ENCODE measurements at regions not wholly inside any gene's neighbourhood (a gene's known extent, or its start where the extent isn't known, plus 50 kb on each side); places are given as distances from the start of the nearest gene placed in this dataset.

DNA sequence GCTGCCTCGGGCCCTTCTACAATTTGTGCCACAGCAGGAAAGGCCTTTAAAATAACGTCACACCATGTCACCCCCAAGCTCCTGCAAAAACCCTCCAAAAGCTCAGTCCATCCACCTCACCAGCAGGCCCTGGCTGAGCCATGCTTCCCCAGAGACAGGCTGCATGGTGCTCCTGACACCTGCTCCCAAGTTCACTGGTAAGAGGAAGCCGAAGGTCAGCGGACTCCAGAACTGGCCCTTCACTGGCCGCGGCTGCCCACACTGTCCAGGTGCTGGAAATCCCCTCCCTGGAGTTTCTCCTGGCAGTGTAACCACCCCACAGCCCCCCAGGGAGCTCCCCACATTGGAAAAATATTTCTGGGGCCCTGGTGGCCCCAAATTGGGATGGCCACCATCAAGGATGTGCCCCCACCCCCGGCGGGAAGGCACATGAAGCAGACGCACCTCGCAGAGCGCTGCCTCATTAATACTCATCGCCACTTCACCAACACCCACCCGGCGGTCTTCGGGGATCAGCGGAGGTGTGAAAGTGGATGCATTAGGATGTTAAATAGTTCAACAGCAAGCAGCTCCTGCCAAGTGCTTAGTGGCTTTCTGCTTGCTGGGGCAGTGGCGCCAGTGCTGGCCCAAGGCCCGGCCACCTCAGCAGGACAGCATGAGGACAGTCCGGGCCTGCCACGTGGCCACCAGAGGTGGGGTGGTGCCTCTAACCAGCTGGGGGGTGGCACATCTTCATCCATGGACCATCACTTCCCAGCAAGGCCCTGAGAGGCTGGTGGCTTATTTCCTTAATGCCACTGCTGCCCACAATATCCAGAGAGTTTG is 146.1 kb upstream of the IQSEC1 start:
- Histone ChIP-seq H3K9me3 (no peaks in the 10 kb centered on the region), H3K27me3 (no peaks in the 10 kb centered on the region), H3K4me3 (no peak overlapping the region), H3K36me3 (no peaks in the 10 kb centered on the region)
- no peak for DNase-seq

DNA sequence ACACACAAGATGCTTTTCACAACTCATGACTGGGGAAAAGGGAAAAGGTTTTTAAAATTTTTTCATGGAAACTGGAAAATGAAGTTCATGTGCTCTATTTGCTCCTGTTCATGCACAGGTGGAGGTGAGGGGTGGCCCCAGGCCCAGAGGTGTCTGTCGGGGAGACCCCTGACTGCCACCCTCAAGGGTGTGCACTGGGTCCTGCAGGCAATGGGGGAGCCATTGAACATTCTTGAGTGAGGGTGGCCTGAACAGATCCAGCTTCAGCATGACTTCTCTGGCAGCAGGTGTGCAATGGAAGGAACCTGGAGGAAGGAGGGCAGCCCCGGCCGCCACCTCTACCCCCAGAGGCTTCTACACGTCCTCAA is 145.3 kb upstream of the IQSEC1 start:
- Histone ChIP-seq H3K9me3 (no peaks in the 10 kb centered on the region), H3K36me3 (no peaks in the 10 kb centered on the region), H3K4me3 (no peak overlapping the region), H3K27me3 (no peaks in the 10 kb centered on the region)
- no peak for DNase-seq

DNA sequence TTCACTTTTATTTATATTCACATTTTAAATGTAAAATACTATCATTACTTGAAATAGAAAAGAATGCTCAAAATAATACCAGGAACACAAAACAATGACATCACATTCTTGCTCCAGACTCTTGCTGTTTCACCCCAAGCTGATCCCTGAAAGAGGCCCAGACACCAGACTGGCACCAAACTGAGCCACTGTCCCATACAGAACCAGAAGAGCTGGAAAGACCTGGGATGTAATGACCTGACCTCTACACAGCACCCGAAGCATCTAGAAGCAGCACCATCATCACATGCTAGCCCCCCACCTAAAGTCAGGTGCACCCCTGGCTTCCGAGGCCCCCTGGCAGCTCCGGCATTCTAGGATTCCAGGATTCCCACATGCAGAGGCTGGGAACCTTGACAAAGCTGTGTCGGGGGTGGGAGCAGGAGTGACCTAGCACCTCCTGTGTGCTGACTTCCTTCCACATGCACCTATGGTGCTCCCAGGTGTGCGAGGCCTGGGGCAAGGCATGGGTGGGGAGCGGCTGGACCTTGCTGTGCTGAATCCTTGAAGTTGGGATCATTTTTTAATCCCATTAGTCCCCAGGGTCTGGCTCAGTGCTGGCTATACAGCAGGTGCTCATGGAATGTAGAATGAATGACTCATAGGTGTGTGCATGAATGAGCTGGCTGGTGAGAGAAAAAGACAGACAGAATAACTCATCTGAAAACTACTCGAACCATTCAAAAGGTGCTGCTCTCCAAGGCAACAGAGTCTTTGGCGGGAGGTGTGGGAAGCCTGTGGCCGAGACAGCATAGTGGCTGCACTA is 144.7 kb upstream of the IQSEC1 start:
- Histone ChIP-seq H3K9me3 (no peaks in the 10 kb centered on the region), H3K4me3 (no peak overlapping the region), H3K27me3 (no peaks in the 10 kb centered on the region), H3K36me3 (no peaks in the 10 kb centered on the region)
- peak; percentile 30 for DNase-seq

DNA sequence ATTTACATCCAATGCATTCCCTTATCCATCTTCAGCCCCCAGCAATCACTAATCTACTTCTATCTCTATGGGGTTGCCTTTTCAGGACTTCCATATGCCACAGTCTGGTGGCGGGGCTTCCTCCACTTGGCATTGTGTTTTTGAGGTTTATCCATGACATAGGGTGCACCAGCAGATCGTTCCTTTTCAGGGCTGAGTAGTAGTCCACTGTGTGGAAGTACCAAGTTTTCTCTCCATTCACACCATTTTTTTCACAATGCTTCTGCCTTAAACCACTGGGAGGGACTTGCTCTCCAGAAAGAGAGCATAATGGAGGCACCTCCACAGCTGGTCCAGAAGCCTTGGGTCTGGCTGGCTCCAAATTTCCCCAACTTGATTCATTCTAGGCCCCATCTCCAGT is 144.0 kb upstream of the IQSEC1 start:
- no peaks in the 10 kb centered on the region for H3K9me3 ChIP-seq
- H3K4me3 ChIP-seq: no peak overlapping the region
- H3K36me3 ChIP-seq: no peaks in the 10 kb centered on the region
- H3K27me3 ChIP-seq: no peaks in the 10 kb centered on the region
- DNase-seq: no peak

DNA sequence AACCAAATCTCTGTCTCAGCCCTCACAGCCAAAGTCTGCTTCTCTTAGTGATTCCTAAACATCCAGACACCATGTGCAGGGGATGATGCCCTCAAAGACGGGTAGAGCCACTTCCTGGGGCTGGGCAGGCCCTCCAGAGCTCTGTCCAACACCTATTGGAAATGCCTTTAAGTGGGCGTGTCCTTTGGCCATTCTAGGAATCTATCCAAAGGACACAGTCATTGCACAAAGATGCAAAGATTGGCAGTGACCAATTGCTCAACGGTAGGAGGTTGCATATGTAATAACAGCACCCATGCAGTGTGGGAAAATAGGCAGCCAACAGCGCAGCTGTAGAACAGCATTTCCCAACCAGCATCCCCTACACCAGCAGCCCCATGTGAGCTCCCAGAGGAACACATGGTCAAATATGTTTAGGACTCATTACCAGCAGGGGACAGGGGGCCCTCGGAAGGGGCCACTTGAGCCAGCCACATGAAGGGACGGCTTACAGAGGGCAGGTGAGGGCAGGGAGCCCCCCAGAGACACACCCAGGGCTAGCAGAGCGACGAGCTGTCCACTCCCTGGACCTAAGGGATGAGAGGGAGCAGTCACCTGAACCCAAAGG is 142.8 kb upstream of the IQSEC1 start:
- Histone ChIP-seq H3K27me3 (no peaks in the 10 kb centered on the region), H3K9me3 (no peaks in the 10 kb centered on the region), H3K36me3 (no peaks in the 10 kb centered on the region), H3K4me3 (no peak overlapping the region)
- peak; percentile 66 for DNase-seq

DNA sequence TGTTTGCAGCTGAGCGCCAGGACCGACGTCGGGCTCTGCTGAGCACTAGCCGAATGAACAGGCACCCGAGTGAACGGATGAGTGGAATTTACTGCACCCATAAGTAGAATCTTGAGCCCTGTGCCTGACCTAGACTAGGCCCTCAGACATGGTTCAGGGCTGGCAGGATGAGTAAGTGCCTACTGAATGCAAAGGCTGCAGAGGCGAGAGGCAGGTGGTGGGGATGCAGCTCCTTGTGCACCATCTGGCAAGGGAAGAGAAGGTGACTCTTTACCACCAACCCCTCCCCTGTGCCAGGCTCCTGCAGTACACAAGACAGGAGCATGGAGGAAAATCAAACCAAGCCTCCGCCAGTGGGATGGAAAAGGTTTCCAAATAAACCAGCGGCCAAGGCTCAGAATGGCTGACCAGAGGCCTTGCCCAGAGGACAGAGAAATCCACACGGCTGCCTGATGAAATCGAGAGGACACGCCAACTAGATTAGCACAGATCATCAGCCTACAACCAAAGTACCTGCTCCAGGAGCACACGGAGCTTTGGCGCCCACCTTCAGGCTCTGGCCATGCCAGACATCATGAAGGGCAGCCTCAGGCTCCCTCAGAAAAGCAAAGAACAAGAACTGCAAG is 141.7 kb upstream of the IQSEC1 start:
- Histone ChIP-seq H3K27me3 (no peaks in the 10 kb centered on the region), H3K9me3 (no peaks in the 10 kb centered on the region), H3K4me3 (no peak overlapping the region), H3K36me3 (no peaks in the 10 kb centered on the region)
- DNase-seq: no peak

DNA sequence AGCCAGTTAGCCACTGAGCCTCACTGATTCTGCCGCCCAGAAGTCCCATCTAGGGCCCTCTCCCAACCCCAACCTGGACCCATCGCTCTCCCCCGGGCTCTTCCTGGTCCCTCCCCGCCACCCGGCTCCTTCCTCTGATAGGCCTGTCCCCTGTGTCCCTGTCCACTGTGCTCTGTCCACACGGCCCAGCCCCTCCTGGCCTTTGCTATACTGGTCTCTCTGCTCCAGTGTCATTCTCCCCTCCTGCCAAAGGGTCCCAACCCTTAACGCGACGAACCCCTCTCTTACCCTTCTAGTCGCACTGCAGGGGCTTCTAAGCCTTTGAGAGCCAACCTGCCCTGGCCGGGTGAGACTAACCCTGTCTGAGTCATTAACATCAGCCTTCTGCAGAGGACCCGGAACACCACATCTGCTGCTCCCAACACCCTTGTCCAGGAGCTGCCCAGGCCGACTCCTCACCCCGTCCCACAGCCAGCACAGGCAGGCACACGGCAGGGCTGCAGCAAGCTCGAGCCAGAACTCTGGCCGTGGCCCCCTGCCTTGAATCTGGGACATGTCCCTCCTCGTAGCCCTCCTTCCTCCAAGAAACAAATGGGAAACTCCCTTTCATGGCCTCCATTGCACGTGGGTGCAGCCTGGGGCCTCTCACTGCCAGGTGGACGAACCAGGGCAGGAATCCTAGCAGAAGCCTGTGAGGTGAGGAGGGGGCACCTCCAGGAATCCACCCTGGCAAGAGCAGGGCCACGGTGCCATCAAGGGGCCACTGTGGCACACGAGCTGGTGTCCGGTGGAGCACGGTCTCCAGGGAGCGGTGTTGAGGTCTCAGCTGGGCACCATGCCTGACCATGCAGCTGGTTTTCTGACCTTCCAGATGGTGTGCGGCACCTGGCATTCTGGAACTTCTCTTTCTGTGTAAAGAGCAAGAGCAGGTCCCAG is 140.9 kb upstream of the IQSEC1 start:
- Histone ChIP-seq H3K9me3 (no peaks in the 10 kb centered on the region), H3K27me3 (no peaks in the 10 kb centered on the region), H3K36me3 (no peaks in the 10 kb centered on the region), H3K4me3 (no peak overlapping the region)
- DNase-seq: no peak

DNA sequence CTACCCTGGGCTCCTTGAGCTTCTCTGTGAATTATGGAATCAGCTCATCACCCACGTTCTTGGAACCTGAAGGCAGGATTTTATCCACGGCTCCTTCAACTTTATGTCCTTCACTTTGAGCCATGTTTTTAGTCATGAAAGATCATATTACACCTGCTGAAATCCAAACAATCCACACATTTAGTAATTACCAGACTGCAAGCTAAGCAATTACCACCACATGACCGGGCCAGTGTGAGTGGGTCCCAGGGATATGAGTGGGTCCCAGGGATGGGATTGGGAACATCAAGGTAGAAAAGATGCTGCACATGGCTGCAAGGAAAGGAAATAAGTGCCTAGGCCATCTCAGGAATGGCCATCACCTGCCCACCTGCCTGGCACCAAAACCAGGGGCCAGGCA is 140.3 kb upstream of the IQSEC1 start:
- DNase-seq: no peak
- no peaks in the 10 kb centered on the region for H3K9me3 ChIP-seq
- H3K36me3 ChIP-seq: no peaks in the 10 kb centered on the region
- no peak overlapping the region for H3K4me3 ChIP-seq
- H3K27me3 ChIP-seq: no peaks in the 10 kb centered on the region

DNA sequence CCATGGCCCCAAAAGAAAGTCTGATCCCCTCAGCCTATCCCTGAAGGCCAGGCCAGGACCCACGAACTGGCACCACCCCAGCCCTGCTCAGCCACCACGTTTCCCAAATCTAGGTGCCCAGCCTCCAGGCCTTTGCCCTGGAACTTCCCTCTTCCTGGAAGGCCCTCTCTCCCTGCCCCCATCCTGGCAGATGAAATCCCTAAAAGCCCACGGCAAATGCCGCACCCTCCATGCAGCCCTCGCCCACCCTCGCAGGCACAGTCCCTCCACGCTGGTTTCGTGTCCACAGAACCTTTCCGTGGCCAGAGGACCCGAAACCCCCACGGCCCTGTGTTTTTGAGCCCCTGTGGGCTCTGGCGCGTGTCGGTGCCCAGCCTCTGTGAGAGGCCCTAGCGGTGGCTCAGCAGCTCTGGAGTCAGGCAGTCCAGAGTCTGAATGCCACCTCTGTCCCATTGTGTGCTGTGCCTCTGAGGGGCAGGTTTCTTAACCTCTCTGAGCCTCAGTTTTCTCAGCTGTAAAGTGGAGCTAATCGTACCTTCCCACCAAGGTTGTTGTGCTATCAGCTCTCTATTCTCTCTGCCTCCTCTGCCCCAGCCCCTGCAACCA is 138.5 kb upstream of the IQSEC1 start:
- H3K9me3 ChIP-seq: no peaks in the 10 kb centered on the region
- no peaks in the 10 kb centered on the region for H3K36me3 ChIP-seq
- H3K27me3 ChIP-seq: no peaks in the 10 kb centered on the region
- H3K4me3 ChIP-seq: no peak overlapping the region
- DNase-seq: no peak

DNA sequence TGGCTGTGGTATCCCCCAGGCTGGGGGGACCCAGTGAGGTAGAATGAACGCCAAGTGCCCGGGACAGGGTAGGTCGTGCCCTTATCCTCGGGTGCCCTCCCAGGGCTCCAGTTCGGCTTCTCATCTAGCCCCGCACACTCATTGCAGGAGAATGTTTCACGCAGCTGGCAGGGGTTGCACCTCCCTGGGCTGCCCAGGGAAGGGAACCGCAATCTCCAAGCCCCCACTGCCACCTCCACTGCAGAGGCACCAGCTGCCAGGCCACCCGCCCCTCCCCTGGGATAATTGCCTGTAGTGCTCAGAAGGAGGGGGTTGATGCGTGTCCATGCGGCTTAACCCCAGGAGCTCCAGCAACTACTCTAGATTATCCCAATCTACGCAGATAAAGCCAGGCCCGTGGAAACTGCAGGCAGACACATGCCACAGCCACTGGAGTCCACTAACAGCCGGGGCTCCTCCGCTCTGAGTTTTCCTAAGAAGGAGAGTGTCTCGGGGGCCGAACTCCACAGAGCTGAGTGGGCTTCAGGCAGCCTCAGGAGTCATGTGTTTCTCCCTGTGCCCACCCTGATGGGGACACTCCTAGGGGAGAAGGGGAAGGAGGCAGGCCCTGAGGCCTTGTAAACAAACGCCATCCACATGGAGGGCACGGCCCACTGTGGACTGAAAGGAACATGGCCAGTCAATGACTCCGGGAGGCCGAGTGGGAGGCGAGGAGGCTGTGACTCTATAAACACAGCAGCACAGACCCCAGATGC is 137.2 kb upstream of the IQSEC1 start:
- DNase-seq: no peak
- Histone ChIP-seq H3K4me3 (no peak overlapping the region), H3K36me3 (no peaks in the 10 kb centered on the region), H3K9me3 (no peaks in the 10 kb centered on the region), H3K27me3 (no peaks in the 10 kb centered on the region)

DNA sequence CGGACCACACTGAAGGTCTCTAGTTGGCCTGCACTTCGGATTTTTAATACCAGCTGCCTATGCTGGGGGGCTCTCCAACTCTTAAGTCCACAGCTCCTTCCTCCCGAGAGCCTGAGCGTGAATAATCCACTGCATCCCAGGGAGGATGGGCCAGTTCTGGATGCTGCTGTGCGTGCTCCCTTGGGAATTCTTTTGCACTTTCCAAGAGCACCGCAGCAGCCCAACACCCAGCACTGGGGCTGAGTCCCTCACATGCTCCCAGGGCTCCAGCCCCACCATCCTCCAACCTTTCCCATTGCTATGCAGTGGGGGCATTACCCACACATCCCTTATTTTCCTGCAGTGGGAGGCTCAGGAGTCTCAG is 136.4 kb upstream of the IQSEC1 start:
- H3K4me3 ChIP-seq: no peak overlapping the region
- no peaks in the 10 kb centered on the region for H3K27me3 ChIP-seq
- H3K36me3 ChIP-seq: no peaks in the 10 kb centered on the region
- H3K9me3 ChIP-seq: no peaks in the 10 kb centered on the region
- no peak for DNase-seq

DNA sequence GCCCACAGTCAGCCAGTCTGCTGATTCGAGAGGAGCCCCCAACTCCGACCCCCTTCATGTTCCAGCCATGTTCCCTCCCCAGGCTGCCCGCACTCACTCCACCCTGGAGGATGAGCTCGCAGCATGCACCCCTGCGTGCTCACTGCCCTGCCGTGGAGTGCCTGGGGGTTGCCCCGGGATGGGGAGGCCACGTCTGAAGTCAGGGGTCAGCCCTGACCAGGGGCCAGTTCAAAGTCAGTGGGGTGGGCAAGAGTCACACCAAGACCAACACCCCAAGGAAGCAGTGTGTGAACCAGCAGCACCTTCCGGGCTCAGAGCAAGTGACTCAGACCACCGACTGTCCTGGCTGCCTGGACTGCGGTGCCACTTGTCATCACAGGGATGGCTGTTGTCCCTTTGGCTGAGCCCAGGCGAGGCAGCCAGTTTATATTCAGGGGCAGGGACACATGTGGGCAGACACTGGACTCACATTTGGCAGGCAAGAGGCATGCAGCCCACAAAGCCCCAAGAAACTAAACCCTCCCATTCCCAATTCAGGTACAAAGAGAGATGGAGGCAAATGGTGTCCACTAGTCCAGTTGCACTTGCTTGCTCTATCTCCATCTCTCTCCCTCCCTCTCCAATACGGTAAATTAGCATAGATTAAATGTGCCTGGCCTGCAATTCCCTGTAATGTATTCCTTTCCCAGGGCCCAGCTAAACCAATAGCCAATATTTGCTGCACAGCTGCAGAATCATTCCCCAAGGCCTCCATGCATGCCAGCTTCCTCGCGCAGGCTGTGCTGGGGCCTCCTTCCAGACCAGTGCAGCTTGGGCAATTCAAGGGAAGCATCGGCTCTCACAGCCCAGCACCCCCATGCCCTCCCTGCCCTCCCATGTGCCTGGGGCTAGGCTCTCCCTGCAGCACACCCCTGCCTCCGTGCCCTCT is 135.7 kb upstream of the IQSEC1 start:
- no peaks in the 10 kb centered on the region for H3K36me3 ChIP-seq
- no peaks in the 10 kb centered on the region for H3K9me3 ChIP-seq
- no peak for DNase-seq
- H3K27me3 ChIP-seq: peaks cover 3% of the 10 kb centered on the region; the same call in 1 of the 2 replicates
- H3K4me3 ChIP-seq: no peak overlapping the region

DNA sequence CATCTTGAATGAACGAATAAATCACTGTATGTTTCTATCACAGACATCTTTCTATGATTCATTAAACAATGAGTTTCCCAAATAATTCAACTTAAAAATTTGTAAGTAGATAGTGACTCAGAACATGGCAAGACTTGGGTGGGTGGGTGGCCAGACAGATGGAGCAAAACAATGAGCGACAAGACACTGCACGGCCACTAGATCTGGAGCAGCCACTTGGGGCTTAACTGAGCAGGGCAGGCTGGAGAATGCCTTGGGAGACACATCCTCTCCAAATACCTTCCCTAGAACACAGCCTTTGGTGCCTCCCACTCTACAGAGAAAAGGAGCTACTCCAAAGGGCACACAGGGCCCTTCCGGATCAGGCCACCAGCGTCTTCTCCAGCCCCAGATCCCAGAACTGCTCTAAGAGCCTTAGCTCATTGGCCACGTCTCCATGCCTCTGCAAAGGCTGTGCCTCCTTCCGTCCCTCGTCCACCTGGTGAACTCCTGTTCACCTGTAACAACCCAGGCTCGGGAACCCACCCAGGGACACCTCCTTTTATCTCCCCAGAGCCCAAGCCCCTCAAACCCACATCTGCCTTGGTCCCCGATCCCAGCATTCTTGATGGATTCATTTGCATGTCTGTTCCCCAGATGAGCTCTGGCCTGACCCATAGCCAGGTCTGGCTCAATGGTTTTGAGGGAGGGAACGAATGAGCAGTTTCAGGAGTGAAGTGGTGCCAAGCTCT is 134.9 kb upstream of the IQSEC1 start:
- no peaks in the 10 kb centered on the region for H3K9me3 ChIP-seq

DNA sequence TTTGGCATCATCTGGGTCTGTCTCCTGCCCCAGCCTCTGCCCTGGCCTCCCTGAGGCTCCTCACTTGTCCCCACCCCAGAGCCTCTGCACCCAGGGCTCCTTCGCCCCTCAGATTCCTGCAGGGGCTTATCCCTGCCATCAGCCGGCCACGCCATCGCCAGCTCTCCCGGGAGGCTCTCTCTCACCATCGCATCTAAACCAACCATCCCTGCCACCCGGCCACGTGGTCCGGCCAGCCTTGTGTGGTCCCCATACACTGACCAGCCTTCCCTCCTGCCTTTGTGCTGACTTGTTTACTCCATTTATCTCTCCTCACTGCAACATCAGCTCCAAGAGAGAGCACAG is 134.3 kb upstream of the IQSEC1 start:
- Histone ChIP-seq H3K27me3 (peaks cover 4% of the 10 kb centered on the region; the same call in 1 of the 2 replicates), H3K4me3 (no peak overlapping the region), H3K9me3 (no peaks in the 10 kb centered on the region), H3K36me3 (no peaks in the 10 kb centered on the region)
- DNase-seq: no peak

More for the DNA sequence above, 134.9 kb upstream of the IQSEC1 start:
- H3K4me3 ChIP-seq: no peak overlapping the region
- H3K36me3 ChIP-seq: no peaks in the 10 kb centered on the region
- no peak for DNase-seq
- peaks cover 4% of the 10 kb centered on the region; the same call in 1 of the 2 replicates for H3K27me3 ChIP-seq
